NCI-H146 treated with DMSO at 0.1 percent for 48 hours (cell line): ENCODE measurements at regions not wholly inside any gene's neighbourhood (a gene's known extent, or its start where the extent isn't known, plus 50 kb on each side); places are given as distances from the start of the nearest gene placed in this dataset.
"Not testable (repeated sequence)": the region's sequence is repeated elsewhere in the genome, so short reads cannot be mapped to it uniquely, and the experiment has no call there.

Experiments
- DNase-seq: peaks from one replicate; lab custom pipeline; 2025; ENCODE audit not compliant: unreplicated experiment; lab: John Stamatoyannopoulos, UW

DNA sequence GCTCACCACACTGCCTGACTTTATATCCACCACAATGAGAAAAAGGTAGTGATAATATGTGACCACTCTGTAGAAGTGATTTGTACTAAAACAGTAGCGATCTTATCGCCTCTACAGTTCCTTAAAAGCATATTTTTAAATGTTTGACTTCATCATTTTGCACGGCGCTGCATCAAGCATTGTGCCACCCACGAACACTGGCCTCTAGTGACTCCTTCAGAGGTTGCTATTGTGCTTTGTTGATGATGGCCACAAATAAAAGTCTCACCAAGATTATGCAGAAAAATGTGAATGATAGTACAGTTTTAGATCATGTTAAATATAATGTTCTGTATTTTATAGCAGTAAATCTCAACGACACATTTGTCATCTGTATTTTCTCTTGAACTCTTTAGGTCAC is 186.5 kb upstream of the NCAM2 start:
- DNase-seq = no peak

DNA sequence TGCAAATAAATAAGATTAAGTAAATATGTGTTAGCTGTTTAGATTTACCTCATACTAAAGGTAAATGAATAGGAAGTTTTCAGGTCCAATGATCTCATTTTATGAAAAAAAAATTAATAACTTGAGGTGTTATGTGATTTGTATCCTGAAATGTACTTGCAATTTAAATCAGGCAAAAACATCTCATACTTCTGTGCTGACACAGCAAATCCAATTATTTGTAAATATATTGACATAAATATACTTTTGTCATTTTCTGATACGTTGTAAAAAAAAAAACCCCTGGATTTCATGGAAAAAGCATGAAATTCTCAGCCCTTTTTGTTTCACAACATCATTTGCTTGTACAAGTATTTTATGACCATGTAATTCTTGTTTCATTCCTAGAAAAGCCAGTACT is 184.1 kb upstream of the NCAM2 start:
- DNase-seq = no peak

DNA sequence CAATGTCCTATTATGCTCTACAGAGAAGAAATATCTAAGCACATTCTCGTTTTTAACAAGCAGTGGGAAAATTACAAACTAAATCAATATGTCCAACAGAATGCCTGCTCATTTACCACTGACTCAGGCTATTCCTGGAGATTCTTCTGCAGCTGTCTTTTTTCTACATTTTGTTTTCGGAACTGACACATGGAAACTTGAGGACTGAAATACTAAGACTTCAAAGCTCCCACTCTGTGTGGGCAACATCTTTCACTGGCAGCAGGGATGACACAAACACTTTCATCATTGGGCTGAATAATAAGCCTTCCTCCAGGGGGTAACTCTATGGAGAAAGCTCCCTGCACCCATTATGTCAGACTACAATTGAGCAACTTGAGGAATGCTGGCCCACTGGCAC is 175.5 kb upstream of the NCAM2 start:
- DNase-seq = no peak

DNA sequence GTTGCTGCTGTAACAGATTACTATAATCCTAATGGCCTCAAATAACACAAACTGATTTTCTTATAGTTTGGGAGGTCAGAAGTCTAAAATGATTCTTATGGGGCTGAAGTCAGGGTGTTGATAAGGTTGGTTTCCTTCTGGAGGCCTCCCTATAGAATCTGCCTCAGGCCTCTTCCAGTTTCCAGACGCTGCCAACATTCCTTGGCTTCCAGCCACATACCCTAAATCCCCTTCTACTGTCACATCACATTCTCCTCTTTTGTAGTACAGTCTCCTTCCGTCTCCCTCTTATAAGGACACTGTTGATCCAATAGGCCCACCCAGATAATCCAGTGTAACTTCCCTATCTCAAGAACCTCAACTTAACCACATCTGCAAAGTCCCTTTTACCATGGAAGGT is 145.3 kb upstream of the NCAM2 start:
- no peak for DNase-seq

DNA sequence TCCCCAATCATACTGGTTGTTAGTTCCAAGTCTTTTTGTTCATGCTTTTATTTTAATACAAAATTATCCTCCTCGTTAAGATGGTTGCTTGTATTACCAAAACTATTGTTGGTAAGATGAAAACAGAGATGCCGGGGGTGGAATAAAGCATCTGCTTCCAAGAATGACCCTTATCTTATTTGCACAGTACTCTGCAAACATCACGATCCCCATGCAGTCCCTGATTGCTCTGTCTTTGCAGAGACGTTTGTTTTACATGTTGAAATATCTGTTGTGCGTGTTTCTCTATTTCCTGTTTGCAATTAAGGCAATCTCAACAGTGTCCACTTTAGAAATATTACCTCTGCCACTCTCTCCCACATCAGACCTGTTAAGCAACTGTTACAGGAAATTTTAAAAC is 141.3 kb upstream of the NCAM2 start:
- peak; percentile 95 for DNase-seq

DNA sequence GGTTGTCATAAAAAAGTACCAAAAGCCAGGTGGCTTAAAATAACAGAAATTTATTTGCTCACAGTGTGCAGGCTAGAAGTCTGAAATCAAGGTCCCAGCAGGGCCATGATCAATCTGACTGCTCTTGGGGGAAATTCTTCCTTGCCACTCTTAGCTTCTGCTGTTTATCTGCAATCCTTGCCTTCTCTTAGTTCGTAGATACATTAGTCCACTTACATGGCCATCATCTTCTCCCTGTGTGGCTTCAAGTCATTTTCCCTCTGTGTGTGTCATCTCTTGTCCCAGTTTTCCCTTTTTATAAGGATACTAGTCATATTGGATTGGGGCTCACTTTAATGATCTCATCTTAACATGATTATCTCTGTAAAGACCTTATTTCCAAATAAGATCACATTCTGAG is 124.0 kb upstream of the NCAM2 start:
- DNase-seq = no peak

DNA sequence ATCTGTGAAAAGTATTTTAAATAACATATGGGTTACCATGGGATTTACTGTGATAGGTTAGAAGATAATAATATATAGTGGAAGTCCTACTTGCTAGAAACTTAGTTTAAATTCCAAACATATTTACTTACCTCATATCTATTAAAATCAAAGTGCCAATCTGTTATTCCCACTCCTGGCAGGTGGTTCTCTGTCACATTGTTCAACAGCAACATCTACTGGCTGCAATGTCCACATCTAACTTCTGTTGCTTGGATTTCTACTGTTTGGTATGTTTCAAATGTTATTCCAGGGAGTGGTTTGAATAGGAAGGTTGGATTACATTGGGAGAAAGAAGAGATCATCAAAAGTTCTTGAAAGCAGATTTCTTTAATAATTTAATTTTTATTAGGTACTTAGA is 122.5 kb upstream of the NCAM2 start:
- DNase-seq = peak; percentile 12

DNA sequence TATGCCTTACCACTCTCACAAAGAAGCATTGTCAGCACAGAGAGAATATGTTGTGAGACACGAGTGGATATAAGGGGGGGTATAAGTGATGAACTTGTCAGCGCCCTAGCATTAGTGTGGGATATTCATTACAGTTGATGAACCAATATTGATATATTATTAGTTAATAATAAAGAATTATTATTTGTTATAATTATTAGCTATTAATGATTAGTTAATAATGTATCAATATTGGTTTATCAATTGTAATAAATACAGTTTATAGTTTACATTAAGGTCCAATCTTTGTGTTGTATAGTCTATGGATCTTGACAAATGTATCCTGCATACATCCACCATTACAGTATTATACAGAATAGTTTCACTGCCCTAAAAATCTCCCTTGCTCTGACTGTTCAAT is 120.2 kb upstream of the NCAM2 start:
- no peak for DNase-seq

DNA sequence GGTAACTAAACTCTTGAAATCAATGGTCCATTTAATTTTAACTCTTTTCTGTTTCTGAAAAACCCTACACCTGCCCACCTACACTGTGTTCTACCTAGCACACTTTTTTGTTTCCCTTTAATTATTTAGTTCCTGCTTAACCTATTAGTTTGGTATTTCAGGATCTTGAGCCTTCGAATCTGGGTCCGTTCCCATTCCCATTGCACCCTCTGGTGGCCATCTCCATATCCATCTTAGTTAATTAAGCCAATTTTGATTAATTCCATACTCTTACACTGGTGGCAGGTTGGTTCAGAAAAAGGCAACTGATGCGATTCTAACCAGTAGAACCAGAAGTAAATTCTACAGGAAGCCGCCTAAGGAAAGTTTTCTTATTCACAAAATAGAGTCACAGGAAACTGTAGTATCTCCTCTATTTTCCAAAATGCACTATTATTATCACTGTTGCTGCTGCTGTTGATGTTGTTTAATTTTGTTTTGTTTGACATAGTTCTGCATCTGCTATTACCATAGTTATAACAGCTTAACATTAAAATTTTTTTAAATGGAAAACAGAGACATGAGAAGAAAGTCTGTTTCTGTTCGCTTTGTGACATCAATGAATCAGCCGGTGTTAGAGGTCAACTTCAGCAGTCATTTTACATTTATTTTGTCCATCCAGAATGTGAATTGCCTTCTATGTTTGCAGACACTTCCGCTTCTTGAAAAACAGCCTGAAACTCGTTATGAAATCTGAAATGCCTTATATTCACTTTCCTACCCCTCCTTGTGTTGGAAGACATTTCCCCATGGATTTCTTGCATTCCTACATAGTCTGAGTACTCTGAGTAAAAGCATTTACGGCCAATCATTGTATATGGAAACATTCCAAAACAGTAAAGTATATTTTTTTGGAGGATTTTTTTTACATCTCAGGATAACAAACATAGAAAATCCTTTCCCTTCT is 115.5 kb upstream of the NCAM2 start:
- DNase-seq = peak; percentile 16

DNA sequence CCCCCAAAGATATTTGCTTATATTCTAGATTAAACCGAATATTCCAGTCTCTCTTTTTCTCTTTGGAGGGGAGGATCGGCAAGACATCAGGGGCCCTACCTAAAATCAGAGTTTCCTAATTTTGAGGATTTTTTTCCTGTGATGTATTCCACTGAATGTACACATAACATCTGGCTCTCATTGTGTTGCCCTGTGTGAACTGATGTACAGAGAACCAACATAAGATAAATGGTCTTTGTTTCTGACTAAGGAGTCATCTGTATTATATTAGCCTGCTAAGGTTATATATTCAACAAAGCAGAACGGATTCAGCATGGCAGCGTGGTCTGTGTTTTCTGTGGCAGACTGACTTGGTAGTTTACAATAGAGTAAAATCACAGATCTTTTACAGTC is 114.8 kb upstream of the NCAM2 start:
- no peak for DNase-seq

DNA sequence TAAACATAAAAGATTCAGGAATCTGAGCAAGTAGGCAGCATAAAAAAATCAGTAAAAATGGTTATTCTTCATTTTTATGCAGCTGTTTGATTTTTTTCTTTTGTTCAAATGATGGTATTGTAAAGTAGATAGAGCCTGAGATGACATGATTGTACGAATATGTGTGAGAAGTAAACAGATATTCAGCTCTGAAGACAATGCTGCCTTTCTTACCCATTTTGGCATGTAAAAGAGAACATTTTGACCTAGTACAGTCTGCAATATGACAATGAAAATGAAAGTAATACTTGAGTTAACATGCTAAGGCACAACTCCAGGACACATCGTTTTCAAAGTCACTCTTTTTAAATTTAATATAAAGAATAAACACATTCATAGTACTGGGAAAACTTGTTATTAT is 95.7 kb upstream of the NCAM2 start:
- DNase-seq = no peak

DNA sequence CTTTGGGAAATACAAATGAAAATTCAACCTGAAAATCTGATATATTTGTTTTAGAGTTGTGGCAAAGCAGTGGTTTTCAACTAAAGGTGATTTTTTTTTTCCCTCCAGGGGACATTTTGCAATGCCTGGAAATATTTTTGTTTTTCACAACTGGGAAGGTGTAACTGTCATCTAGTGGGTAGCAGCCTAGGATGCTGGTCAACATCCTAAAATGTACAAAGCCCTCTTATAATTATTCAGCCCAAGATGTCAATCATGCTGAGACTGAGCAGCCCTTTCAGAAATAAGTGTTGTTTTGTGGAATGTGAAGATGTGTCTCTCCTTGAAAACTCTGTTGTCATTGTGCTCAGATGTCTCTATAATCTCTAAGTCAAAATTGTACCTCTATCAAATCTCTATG is 95.2 kb upstream of the NCAM2 start:
- DNase-seq = no peak

DNA sequence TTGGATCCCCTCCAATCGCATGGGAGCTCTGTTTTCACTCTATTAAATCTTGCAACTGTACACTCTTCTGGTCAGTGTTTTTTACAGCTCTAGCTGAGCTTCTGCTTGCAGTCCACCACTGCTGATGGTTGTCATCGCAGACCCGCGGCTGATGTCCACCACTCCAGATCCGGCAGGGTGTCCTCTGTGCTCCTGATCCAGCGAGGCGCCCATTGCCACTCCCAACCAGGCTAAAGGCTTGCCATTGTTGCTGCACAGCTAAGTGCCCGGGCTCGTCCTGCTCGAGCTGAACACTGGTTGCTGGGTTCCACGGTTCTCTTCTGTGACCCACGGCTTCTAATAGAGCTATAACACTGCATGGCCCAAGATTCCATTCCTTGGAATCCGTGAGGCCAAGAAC is 70.7 kb upstream of the NCAM2 start:
- not testable (repeated sequence) for DNase-seq

DNA sequence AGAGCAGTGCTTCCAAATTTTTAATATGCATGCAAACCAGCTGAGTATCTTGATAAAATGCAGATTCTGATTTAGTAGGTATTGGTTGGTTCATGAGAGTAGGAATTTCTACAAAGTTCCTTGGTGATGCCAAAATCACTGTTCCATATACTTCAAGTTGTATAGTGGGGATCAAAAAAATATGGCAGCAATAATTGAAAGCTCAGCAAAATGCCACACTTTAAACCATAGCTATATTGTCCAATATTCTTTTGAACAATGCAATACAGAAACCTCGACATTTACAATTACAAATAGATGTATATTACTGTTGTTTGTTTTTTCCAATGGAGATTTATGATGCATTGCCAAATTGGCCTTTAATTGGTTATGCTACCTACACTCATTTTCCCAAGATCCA is 55.7 kb upstream of the NCAM2 start:
- no peak for DNase-seq

DNA sequence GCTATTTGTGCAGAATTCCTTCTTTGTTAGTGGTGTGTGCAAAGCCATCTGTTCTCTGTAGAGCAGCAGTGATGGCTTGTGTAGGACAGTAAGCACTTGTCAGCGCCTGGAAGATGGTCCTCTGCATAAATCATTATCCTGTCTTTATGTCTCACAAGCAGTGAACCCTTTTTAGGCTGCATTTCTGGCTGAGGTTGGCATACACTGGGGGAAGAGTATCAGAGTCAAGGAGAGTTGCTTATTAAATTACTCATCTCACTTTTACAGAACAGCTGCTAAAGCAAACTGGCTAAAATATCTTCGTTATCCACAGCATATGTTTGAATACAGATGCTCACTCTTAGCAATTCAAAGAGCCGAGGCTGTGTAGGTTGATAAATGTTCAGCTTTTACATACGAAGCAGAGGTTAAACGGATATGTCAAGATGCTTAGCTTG is 54.6 kb upstream of the NCAM2 start:
- DNase-seq = no peak

DNA sequence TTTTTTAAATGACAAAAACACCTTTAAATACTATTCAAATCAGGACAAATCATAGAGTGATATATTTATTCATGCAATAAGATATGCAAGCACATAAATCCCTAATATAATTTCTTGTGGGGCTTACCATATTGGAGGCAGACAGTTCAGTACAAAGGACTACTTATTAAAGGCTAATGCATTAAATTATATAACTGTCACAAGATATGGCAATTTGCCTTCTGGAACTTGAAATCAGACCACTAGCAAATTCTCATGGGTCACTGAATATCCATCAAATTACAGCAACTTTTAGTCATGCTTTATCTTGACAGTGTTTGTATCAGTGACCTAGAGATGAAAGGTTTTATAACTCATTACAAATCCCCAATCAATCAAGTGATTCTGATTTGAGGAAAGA is 54.1 kb upstream of the NCAM2 start:
- no peak for DNase-seq

DNA sequence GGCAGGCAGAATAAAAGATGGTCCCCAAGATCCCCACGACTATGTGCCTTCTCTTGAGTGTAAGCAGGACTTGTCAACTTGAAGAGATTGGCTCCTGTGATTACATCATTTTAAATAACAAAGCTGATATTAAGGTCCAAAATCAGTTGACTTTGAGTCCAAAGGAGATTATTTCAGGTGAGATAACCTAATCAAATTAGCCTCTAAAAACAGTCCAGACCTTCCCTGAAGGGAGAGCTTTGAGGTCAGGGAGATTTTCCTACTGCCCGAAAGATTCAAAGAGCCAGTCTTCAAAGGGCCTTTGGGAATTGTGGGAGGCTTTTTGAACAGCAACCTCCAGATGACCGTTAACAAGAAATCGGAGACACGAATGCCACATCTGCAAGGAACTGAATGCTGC is 51.5 kb upstream of the NCAM2 start:
- no peak for DNase-seq
